Activated CD4-positive, alpha-beta T cell treated with anti-CD3 and anti-CD28 coated beads, Interleukin-2, amount 50 U/mL, for 4 hours (primary cell): ENCODE measurements at regions not wholly inside any gene's neighbourhood (a gene's known extent, or its start where the extent isn't known, plus 50 kb on each side); places are given as distances from the start of the nearest gene placed in this dataset.

Experiments
- DNase-seq, 2 experiments: peaks; one replicate each; pipeline ENCODE4 v3.0.0-alpha.2; 2020

DNA sequence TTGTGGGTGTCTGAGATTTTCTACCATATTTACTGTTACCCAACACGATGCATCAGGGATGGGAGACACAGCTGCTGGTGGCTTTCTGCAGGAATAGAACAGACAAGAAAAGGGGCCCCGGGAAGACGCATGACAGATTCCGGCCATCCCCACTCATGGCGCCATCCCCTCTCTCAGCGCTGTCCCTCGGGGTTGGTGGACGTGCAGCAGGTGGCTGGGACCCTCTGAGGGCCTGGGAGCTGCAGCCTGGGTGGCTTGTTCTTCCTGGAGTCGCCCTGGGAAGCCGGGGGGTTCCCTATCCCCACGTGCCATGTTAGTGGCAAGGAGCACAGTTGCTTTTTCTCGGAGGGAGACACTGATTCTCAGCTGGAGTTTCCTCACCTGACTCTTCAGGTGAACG, 1123.3 kb downstream of the BRD1 start:
- no peak for DNase-seq

- no peak for DNase-seq
These were observed 1124.3 kb downstream of the BRD1 start for GRCh38 chr22:48703265-48703941.

DNA sequence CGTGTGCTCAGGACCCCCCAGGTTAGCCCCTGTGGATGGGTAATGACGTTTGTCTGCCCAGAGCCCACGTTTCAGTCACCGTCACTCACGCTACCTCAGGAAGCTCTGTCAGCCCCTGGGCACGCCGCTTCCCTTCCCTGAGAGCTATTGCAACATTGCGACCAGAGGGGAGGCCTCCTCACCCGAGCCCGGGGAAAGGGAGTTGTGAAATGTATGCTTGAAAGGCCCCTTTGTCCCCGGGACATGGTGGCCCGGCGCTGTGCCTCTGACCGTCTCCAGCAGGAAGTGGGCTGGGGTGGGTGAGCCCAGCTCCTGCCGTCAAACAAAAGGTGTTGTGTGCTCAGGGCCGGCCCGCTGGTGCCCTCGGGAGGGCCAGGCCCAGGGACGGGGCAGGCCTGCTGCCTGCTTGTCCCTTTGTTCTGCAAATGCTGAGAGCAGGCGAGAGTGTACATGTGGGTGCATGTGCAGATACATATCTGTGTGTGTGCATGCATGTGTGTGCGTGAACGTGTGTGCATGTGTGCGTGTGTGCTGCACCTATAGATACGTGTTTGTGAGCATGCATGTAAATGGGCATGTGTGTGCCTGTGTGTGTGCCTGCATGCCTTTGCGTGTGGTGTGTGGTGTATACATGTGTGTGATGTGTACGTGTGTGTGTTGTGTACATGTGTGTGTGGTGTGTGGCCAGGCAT, 1125.0 kb downstream of the BRD1 start:
- no peak for DNase-seq

DNA sequence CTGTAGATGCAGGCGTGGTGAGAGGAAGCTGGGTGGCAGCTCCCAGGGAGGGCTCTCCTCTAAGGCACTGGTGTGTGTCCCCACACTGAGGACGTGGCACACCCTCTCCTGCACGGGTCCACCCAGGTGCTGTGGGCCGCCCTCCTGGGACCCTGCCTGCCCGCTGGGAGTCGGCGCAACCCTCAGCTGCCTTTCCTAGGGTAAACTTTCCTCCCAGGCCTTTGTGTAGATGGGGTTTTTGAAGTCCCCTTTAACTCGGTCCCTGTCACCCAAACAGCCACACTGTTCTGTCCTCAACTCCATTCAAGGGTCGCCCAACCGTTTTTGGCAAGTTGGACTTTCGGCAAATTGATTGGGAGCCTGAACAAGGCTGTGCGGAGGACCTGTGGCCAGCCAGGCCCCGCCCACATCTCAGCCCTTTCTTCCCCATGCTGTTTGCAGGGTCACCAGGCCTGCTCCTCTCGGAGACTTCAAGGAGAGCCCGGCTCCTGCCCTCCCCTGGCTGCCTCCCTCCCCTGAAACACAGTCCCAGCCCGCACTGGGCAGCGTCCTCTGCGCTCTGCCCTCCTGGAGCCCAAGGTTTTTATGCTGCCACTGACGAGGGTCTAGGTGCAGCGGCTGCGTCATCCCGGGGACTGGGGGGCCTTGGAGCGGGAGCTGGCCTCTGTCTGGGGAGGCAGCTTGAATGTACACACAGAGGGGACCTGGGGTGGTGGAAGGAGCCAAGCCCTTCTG, 1126.2 kb downstream of the BRD1 start:
- no peak for DNase-seq

- DNase-seq = no peak
These were observed 1126.9 kb downstream of the BRD1 start for GRCh38 chr22:48700566-48701295.

- no peak for DNase-seq
These were observed 1127.5 kb downstream of the BRD1 start for GRCh38 chr22:48700180-48700565.

- no peak for DNase-seq
These were observed 1128.2 kb downstream of the BRD1 start for GRCh38 chr22:48699511-48699910.

- DNase-seq = no peak
These were observed 1129.1 kb downstream of the BRD1 start for GRCh38 chr22:48698618-48699017.

GRCh38 chr22:48697694-48698276, 1129.9 kb downstream of the BRD1 start:
- DNase-seq = no peak

- DNase-seq = no peak
These were observed 1130.5 kb downstream of the BRD1 start for GRCh38 chr22:48697223-48697622.

GRCh38 chr22:48696371-48696770, 1131.3 kb downstream of the BRD1 start:
- DNase-seq = no peak

- DNase-seq = no peak
These were observed 1131.9 kb downstream of the BRD1 start for GRCh38 chr22:48695731-48696305.

DNA sequence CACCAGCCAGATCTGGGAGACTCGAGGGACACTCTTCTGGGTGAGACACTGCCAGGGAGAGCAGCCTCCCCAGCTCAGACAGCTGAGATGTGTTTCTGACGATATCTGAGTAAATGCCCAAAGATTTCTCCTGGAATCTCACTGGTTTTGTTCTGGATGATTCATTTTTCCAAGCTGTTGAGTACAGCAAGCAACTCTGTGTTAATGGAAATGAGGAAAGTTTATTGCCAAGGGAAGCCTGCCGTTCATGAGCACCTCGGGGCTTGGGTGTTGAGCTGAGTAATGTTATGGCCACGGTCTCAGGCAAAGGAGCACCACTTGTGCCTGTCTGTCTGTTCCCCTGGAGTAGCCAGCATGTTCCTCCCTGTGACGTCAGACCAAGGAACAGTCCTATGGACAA, 1132.4 kb downstream of the BRD1 start:
- DNase-seq = no peak

DNA sequence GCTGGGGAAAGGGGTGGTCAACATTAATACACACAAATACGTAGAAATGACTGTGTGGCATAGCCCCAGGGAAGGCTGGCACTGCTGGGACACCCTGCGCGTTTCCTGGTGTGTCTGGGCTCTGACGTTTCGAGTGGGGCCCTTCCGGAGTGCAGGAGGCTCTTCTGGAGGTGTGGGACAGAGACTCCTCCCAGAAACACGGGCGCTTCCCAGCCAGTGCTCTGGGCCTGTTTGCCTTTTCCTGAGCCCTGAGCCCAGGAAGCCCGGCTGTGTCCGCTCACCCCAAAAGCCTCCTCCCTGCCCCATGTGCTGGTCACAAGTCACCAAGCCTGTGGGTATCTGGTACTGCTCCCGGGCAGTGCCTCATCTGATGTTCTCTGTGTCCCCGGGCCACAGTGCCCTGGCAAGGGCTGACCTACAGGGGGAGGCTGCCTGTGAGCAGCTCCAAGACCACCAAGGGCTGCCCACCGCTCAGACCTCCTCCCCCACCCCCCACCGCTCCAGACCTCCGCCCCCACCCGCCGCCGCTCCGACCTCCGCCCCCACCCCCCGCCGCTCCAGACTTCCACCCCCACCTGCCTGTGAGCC, 1133.3 kb downstream of the BRD1 start:
- DNase-seq = no peak

DNA sequence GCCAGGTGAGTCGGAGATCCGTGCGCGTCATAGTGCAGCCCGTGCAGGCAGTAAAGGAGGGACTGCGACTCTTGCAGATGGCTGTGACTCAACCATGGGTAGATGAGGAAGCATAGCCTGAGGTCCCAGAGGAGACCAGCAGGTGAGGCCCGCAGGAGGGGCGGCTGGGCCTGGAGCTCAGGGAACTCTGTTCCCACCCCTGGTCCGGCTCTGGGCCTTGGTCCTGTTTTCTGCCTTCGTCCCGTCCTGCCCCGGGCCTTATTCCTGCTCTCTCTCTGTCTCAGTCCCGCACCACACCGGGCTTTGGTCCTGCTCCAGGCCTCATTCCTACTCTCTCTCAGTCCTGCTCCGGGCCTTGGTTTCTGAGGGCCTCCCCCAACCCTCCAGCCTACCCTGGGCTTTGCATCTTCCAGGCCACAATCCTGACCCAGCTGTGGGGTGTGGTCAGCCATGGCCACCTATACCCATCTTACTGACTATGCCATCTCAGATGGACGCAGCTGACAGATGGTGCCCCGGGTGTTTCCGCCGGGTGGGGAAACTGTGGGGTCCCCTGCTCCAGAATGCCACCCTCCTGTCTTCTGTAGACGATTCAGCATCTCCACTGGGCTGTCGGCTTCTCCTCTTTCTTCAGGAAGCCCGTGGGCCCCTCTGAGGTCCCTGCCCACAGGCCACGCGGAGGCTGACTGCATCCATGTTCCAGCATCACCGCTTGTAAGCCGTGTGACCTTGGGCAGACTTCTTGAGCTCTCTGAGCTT, 1134.1 kb downstream of the BRD1 start:
- no peak for DNase-seq

DNA sequence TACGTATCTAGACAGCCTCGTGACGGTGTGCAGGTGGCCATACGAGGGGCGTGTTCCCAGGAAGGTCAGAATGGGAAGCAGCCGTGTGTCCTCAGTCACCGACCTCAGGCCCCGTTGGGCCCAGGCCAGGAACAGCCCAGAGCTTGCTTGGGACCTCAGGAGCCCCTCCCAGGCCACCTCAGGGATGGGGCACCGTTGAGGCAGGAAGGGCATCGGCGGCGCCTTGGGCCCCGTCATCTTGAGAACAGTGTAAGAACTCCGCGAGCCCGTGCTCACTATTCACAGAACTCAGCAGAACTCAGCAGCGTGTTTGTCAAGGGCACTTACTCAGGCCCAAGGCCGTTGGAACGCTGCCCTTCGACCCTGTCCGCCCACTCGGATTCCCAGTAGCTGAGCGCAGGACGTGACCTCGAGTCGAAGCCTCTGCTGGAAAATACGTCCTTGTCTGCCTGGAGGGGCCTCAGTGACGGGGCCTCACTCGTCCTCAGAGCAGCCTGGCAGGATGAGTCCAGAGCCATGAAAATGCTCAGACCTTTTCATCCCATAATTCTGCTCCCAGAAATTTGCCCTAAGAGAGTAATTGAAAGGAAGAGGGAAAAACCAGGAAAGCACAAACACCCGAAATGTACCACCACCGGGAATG, 1134.8 kb downstream of the BRD1 start:
- no peak for DNase-seq

DNA sequence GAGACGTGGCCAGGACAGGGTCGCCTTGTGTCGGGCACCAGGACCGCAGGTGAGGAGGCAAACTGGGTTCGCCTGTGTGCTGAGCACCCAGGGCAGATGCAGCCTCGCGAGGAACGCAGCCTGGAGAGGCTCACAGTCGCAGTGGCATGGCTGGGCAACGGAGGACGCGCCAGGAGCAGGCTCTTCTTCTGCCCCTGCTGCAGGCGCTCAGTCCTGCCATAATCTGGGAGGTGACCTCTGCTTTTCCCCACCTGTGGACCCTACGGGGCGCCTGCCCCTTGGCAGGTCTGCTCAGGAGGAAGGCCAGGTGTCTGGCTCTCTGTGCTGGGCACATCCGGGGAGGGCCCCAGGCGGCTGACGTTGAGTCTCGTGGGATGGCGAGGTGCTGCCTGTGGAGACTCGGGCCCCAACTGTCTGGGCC, 1136.2 kb downstream of the BRD1 start:
- no peak for DNase-seq

DNA sequence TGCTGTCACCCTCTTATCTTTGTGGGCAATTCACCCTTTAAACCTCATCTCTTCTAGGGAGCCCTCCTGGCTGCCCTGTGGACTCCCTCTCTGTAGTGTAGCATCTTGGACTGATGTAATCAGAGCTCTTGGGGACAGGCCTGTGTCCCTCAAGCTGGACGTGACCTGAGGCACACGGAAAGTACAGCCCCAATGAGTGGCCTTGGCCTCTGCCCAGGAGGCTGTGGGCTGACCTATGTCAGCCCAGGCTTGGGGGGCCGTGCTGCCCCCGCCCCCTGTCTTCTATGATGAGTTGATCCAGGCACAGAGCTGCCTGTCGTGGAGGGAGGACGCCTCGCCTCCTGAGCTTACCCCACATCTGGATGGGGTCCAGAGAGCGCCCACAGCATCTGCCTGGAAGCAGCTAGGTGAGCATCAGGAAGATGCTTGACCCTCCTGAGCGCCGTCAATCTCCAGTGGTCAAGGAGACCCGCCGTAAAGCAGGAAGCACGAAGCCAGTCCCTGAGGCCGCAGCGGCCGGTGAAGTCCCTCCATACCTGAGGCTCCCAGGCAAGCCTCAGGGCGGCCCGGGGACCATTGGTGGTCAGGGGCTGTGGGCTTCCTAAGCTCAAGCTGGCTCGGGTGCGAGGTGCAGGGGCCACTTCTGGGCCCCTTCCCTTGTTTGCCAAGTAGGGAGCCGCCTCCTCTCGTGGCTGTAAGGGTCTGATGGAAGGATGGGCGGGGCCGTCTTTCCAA, 1136.9 kb downstream of the BRD1 start:
- DNase-seq = no peak

DNA sequence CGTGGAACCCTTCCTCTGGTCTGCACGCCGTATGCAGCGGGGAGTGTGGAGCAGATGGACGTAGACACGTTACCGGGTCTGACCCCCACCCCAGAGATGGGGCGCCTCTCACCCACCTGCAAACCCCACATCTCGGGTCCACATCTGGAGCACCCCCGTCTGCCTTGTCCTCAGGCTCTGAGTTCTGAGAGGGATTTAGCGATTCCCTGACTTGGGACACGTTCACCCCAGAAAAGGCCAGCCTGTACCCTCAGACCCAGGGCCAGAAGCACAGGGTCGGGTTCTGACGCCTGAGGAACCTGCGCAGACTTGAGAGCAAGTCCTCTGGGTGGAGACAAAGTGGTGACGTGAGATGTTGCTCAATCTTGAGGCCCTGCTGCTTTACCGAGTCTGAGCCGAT, 1138.5 kb downstream of the BRD1 start:
- DNase-seq = no peak

DNA sequence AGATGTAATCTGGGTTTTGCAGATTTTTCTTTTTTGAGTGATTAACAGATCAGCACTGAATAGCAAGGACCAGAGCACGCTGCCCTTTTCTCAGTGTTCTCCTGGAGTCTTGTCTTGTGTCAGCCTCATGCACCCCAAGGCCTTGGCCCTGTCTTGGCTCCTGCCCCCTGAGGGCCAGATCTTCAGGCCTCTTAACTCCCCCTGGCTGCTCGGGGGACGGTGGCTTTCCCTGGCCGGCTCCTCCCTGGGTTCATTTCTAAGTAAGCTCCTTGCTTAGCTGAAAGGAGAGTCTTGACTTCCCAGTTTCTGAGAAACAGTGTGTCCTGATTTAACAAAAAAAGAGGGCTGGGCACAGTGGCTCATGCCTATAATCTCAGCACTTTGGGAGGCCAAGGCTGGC, 1139.3 kb downstream of the BRD1 start:
- no peak for DNase-seq
